Neural progenitor cell (in vitro differentiated cells): ENCODE measurements at regions not wholly inside any gene's neighbourhood (a gene's known extent, or its start where the extent isn't known, plus 50 kb on each side); places are given as distances from the start of the nearest gene placed in this dataset.

Experiments
- CTCF ChIP-seq: fragments of 200-600 bp; sonication (generic); IDR thresholded peaks from 2 replicates; pipeline ENCODE4 v1.5.1; 2017; ENCODE audit warnings: antibody characterized with exemption, mild to moderate bottlenecking
- EZH2 ChIP-seq: fragments of 200-600 bp; sonication (generic); IDR thresholded peaks from 2 replicates; pipeline ENCODE4 v1.6.1; 2017; ENCODE audit warnings: antibody characterized with exemption, mild to moderate bottlenecking, moderate library complexity
- EZH2phosphoT487 ChIP-seq: fragments of 200-600 bp; sonication (generic); IDR thresholded peaks from 2 replicates; pipeline ENCODE4 v1.6.1; 2017; ENCODE audit warnings: antibody characterized with exemption

- TF ChIP-seq CTCF (no peak), EZH2 (no peak), EZH2phosphoT487 (no peak)
These were observed 279.1 kb downstream of the MSX2 start for GRCh38 chr5:175003531-175003930.
